Breast epithelium (tissue), 4 donors: ENCODE measurements at regions not wholly inside any gene's neighbourhood (a gene's known extent, or its start where the extent isn't known, plus 50 kb on each side); places are given as distances from the start of the nearest gene placed in this dataset.
"Not testable (repeated sequence)": the region's sequence is repeated elsewhere in the genome, so short reads cannot be mapped to it uniquely, and the experiment has no call there.

Experiments used
- DNase-seq, 2 donors: peaks; one replicate each; pipeline ENCODE4 v3.0.0-alpha.2; 2019; ENCODE audit warnings: low spot score in 2 of 2
- H3K27ac ChIP-seq, 2 donors: fragments of 200-600 bp; sonication (generic) in 1 of 2; one replicate each; pipeline ENCODE4 v1.5.1; 2016 to 2019; ENCODE audit warnings: mild to moderate bottlenecking in 1 of 2
- H3K27me3 ChIP-seq, 2 donors: fragments of 200-600 bp; sonication (generic) in 1 of 2; one replicate each; pipeline versions ENCODE4 v1.5.1 to v1.6.0; 2017 to 2019; ENCODE audit warnings: control low read depth in 1 of 2, mild to moderate bottlenecking in 1 of 2
- H3K36me3 ChIP-seq: fragments of 200-600 bp; one replicate; pipeline ENCODE4 v1.5.1; 2019
- H3K4me1 ChIP-seq, 2 donors: fragments of 200-600 bp; sonication (generic); one replicate each; pipeline ENCODE4 v1.5.1; 2016 to 2019; ENCODE audit warnings: control low read depth in 1 of 2
- H3K4me3 ChIP-seq, 3 donors: fragments of 200-600 bp; sonication (generic); 1 replicate in 2 of 3; 2 replicates in 1 of 3; pipeline ENCODE4 v1.5.1; 2016 to 2019; ENCODE audit warnings: mild to moderate bottlenecking in 3 of 3, moderate library complexity in 2 of 3
- H3K9me3 ChIP-seq, 2 donors: fragments of 200-600 bp; sonication (generic) in 1 of 2; one replicate each; pipeline ENCODE4 v1.5.1; 2016 to 2019; ENCODE audit warnings: control low read depth in 1 of 2
- CTCF ChIP-seq, 3 donors: fragments of 450-650 bp; IDR thresholded peaks; one replicate each; pipeline ENCODE4 v1.5.1; 2016 to 2017; ENCODE audit warnings: antibody characterized with exemption in 3 of 3, mild to moderate bottlenecking in 3 of 3, moderate library complexity in 3 of 3
- POLR2A ChIP-seq: fragments of 450-650 bp; IDR thresholded peaks from one replicate; pipeline ENCODE4 v1.6.1; 2016; ENCODE audit warnings: antibody characterized with exemption, mild to moderate bottlenecking, moderate library complexity
- POLR2AphosphoS5 ChIP-seq, 3 donors: sonication (generic); formaldehyde crosslinking; IDR thresholded peaks; one replicate each; pipeline ENCODE4 v1.6.1; 2017; ENCODE audit warnings: antibody characterized with exemption in 3 of 3
- intact Hi-C: fragments of 100-400 bp; cut with DNase I; formaldehyde crosslinking; loops from one replicate; pipeline ENCODE4 v1.15.1; 2023; ENCODE audit warnings: low total_unique reads

DNA sequence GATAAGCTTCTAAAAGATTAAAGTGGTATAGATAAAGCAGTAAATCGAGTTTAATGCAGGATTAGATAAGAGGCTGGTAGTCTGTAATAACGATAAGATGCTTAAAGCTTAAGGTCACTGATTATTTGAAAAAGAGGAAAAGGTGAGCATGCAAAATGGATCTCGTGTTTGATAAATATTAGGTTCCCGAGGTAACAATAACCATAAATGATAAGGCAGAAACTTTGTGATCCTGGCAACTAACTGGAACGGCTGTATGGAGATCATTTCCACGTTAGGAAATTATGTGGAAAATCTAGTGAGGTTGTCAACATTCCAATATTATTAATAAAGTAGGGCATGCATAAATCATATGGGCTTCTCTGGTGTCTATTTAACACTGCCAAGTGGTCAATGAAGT is 255.5 kb downstream of the EFCAB11 start:
- no peaks in the 10 kb centered on the region for H3K27me3 ChIP-seq
- H3K9me3 ChIP-seq, result no peaks in the 10 kb centered on the region
- no peak overlapping the region for H3K4me3 ChIP-seq
- no peak for TF ChIP-seq POLR2AphosphoS5 (IDR thresholded peaks at IDR 0.05)
- no peak for TF ChIP-seq CTCF (IDR thresholded peaks at IDR 0.05)
- no peak for TF ChIP-seq POLR2A
- H3K27ac ChIP-seq, result no peak overlapping the region
- H3K4me1 ChIP-seq, result peaks cover 0 to 9% of the 10 kb centered on the region in 2 donors
- intact Hi-C loops, result no loop called here
- DNase-seq, result no peak
- no peaks in the 10 kb centered on the region for H3K36me3 ChIP-seq

DNA sequence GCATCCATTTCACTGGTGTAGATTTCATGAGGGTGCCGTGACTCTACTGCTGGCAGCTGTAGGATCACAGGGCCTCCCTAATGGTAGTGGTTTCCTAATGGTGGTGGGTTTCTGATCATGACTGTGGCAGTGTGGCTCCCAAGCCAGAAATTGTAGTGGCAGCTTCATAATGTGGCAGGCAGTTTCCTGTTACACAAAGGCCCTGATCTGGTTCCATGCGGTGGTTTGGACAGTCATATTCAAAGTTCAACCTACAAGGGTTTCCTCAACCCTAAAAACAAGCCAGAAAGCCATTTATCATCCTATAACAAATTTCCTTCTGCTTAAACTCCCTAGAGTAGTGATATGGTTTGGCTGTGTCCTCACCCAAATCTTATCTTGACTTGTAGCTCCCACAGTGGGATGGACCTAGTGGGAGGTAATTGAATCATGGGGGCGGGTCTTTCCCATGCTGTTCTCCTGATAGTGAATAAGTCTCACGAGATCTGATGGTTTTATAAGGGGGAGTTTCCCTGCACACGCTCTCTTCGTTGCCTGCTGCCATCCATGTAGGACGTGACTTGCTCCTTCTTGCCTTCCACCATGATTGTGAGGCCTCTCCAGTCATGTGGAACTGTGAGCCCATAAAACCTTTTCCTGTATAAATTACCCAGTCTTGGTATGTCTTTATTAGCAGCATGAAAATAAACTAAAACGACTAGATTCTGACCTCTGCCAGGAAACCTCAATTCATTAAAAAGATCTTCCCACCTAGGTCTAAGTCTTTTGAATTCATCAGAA is 257.1 kb downstream of the EFCAB11 start:
- no peaks in the 10 kb centered on the region for H3K27me3 ChIP-seq
- no peak overlapping the region for H3K4me3 ChIP-seq
- intact Hi-C loops, result no loop called here
- no peak for DNase-seq
- H3K4me1 ChIP-seq, result peaks cover 0 to 3% of the 10 kb centered on the region in 2 donors
- no peaks in the 10 kb centered on the region for H3K36me3 ChIP-seq
- H3K27ac ChIP-seq, result no peak overlapping the region
- TF ChIP-seq POLR2AphosphoS5 (IDR thresholded peaks at IDR 0.05) (no peak), CTCF (IDR thresholded peaks at IDR 0.05) (no peak)
- H3K9me3 ChIP-seq, result no peaks in the 10 kb centered on the region

- TF ChIP-seq POLR2A, result no peak
- no peak for TF ChIP-seq CTCF (IDR thresholded peaks at IDR 0.05)
- Histone ChIP-seq H3K9me3 (no peaks in the 10 kb centered on the region), H3K27me3 (no peaks in the 10 kb centered on the region), H3K4me1 (no peaks in the 10 kb centered on the region), H3K27ac (no peak overlapping the region), H3K4me3 (no peak overlapping the region), H3K36me3 (no peaks in the 10 kb centered on the region)
- intact Hi-C loops, result no loop called here
- no peak for DNase-seq
Observed at GRCh38 chr14:89695846-89696245, 258.7 kb downstream of the EFCAB11 start.

DNA sequence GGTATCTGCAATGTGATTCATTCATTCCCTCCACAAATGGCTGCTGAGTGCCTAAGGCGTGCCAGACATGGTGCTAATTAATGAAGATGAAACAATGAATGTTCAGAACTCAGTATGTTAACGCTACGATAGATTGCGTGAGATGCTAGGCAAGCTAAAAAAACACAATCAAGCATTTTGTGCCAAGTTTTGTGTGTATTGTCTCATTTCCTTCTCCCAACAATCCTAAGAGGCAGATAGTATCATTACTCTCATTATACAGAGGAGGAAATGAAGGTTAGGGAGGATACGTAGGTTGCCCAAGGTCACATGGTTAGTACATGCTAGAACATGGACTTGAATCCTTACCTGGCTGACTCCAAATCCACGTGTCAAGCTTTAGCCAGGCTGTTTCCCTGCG is 264.4 kb downstream of the EFCAB11 start:
- Histone ChIP-seq H3K4me3 (no peak overlapping the region), H3K27ac (no peak overlapping the region), H3K4me1 (no peaks in the 10 kb centered on the region), H3K36me3 (no peaks in the 10 kb centered on the region), H3K9me3 (no peaks in the 10 kb centered on the region), H3K27me3 (no peaks in the 10 kb centered on the region)
- TF ChIP-seq CTCF (IDR thresholded peaks at IDR 0.05) (no peak), POLR2A (no peak), POLR2AphosphoS5 (IDR thresholded peaks at IDR 0.05) (no peak)
- intact Hi-C loops, result no loop called here
- no peak for DNase-seq

DNA sequence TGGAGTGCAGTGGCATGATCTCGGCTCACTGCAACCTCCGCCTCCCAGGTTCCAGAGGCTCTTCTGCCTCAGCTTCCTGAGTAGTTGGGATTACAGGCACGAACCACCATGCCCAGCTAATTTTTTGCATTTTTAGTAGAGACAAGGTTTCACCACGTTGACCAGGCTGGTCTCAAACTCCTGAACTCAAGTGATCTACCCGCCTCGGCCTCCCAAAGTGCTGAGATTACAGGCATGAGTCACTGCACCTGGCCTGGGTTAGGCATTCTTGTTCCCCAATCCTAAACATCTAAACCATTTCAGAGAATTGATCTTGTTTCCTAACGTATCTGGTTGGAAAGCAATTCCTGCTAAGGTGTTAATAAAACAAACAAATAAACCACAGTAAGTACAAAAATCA is 264.8 kb downstream of the EFCAB11 start:
- H3K4me1 ChIP-seq, intact Hi-C loops, H3K4me3 ChIP-seq: not testable (repeated sequence)

More for the DNA sequence above, 264.8 kb downstream of the EFCAB11 start:
- not testable (repeated sequence) for H3K9me3 ChIP-seq, H3K27me3 ChIP-seq, DNase-seq, H3K36me3 ChIP-seq, H3K27ac ChIP-seq
